DMS153 treated with DMSO at 0.1 percent for 48 hours (cell line): ENCODE measurements at regions not wholly inside any gene's neighbourhood (a gene's known extent, or its start where the extent isn't known, plus 50 kb on each side); places are given as distances from the start of the nearest gene placed in this dataset.

Experiments
- DNase-seq: peaks from one replicate; lab custom pipeline; 2025; ENCODE audit not compliant: unreplicated experiment; lab: John Stamatoyannopoulos, UW

GRCh38 chr5:10853154-10853553, 92.1 kb upstream of the DAP start:
- no peak for DNase-seq

GRCh38 chr5:10849278-10849677, 88.2 kb upstream of the DAP start:
- DNase-seq: no peak

- DNase-seq: no peak
These were observed 83.0 kb upstream of the DAP start for GRCh38 chr5:10844016-10844415.

- no peak for DNase-seq
These were observed 81.8 kb upstream of the DAP start for GRCh38 chr5:10842823-10843222.

- DNase-seq: no peak
These were observed 79.0 kb upstream of the DAP start for GRCh38 chr5:10839916-10840599.

GRCh38 chr5:10839118-10839517, 78.1 kb upstream of the DAP start:
- no peak for DNase-seq

- DNase-seq: no peak
These were observed 77.0 kb upstream of the DAP start for GRCh38 chr5:10838038-10838437.

- DNase-seq: no peak
These were observed 76.0 kb upstream of the DAP start for GRCh38 chr5:10836986-10837385.

GRCh38 chr5:10834695-10835094, 73.7 kb upstream of the DAP start:
- DNase-seq: no peak

GRCh38 chr5:10832987-10833386, 72.0 kb upstream of the DAP start:
- no peak for DNase-seq

GRCh38 chr5:10832421-10832820, 71.4 kb upstream of the DAP start:
- no peak for DNase-seq

- DNase-seq: no peak
These were observed 70.4 kb upstream of the DAP start for GRCh38 chr5:10831419-10831818.

- DNase-seq: no peak
These were observed 67.2 kb upstream of the DAP start for GRCh38 chr5:10828241-10828640.

- no peak for DNase-seq
These were observed 66.5 kb upstream of the DAP start for GRCh38 chr5:10827571-10827970.

GRCh38 chr5:10826971-10827370, 65.9 kb upstream of the DAP start:
- no peak for DNase-seq

GRCh38 chr5:10825897-10826644, 65.0 kb upstream of the DAP start:
- no peak for DNase-seq

- no peak for DNase-seq
These were observed 51.2 kb upstream of the DAP start for GRCh38 chr5:10812218-10812617.
